Mesodermal cell (in vitro differentiated cells): ENCODE measurements at regions not wholly inside any gene's neighbourhood (a gene's known extent, or its start where the extent isn't known, plus 50 kb on each side); places are given as distances from the start of the nearest gene placed in this dataset.
"Not testable (repeated sequence)": the region's sequence is repeated elsewhere in the genome, so short reads cannot be mapped to it uniquely, and the experiment has no call there.

Experiments used
- H3K27ac ChIP-seq: 2 replicates; pipeline ENCODE4 v1.7.0; 2013; ENCODE audit warnings: mild to moderate bottlenecking, low read depth, low read length, moderate library complexity; ENCODE audit not compliant: severe bottlenecking
- H3K36me3 ChIP-seq: 2 replicates; pipeline ENCODE4 v1.7.1; 2013; ENCODE audit warnings: mild to moderate bottlenecking, low read length, moderate library complexity; ENCODE audit not compliant: control insufficient read depth, insufficient read depth
- H3K4me1 ChIP-seq: one replicate; pipeline ENCODE4 v1.7.1; 2013; ENCODE audit warnings: mild to moderate bottlenecking, low read length; ENCODE audit not compliant: insufficient read depth, control insufficient read depth, poor library complexity, severe bottlenecking
- H3K4me3 ChIP-seq: 2 replicates; pipeline ENCODE4 v1.7.0; 2013; ENCODE audit warnings: low read length, control low read depth, mild to moderate bottlenecking; ENCODE audit not compliant: insufficient read depth, poor library complexity, severe bottlenecking; ENCODE audit errors: extremely low read depth
- H3K9me3 ChIP-seq: 2 replicates; pipeline ENCODE4 v1.7.1; 2013; ENCODE audit warnings: mild to moderate bottlenecking, low read length, moderate library complexity; ENCODE audit not compliant: control insufficient read depth
- WGBS, 2 experiments: methylation state at CpG; one replicate each; pipeline ENCODE4 v1.1.5; 2013; ENCODE audit warnings: missing lambda C conversion rate in 2 of 2; ENCODE audit not compliant: insufficient coverage in 2 of 2; 5-methylcytosine and 5-hydroxymethylcytosine counted together

GRCh38 chr21:18756272-18756671 lies 352.7 kb upstream of the TMPRSS15 start:
- not testable (repeated sequence) for H3K9me3 ChIP-seq, H3K4me3 ChIP-seq, H3K36me3 ChIP-seq, H3K4me1 ChIP-seq, H3K27ac ChIP-seq
- WGBS, 2 experiments = 83 to 96% methylated on average over 2 to 3 of the region's 4 CpGs

- WGBS, 2 experiments = 98 to 100% methylated on average over 2 to 6 of the region's 7 CpGs
- Histone ChIP-seq H3K4me1 (no peaks in the 10 kb centered on the region), H3K9me3 (no peaks in the 10 kb centered on the region), H3K27ac (no peak overlapping the region), H3K4me3 (no peak overlapping the region), H3K36me3 (no peaks in the 10 kb centered on the region)
These were observed 355.7 kb upstream of the TMPRSS15 start for GRCh38 chr21:18759267-18759666.

GRCh38 chr21:18759751-18760161 lies 356.2 kb upstream of the TMPRSS15 start:
- H3K9me3 ChIP-seq = no peaks in the 10 kb centered on the region
- no peak overlapping the region for H3K27ac ChIP-seq
- WGBS, 2 experiments = 96% methylated on average over 10 to 17 of the region's 17 CpGs
- no peaks in the 10 kb centered on the region for H3K36me3 ChIP-seq
- no peaks in the 10 kb centered on the region for H3K4me1 ChIP-seq
- H3K4me3 ChIP-seq = no peak overlapping the region

GRCh38 chr21:18760247-18760646 lies 356.7 kb upstream of the TMPRSS15 start:
- Histone ChIP-seq H3K4me3 (no peak overlapping the region), H3K9me3 (no peaks in the 10 kb centered on the region), H3K4me1 (no peaks in the 10 kb centered on the region), H3K36me3 (no peaks in the 10 kb centered on the region), H3K27ac (no peak overlapping the region)
- WGBS, 2 experiments = 86 to 89% methylated on average over 1 to 4 of the region's 5 CpGs

- 96 to 97% methylated on average over 9 to 13 of the region's 15 CpGs for WGBS, 2 experiments
- no peak overlapping the region for H3K27ac ChIP-seq
- H3K4me3 ChIP-seq = no peak overlapping the region
- H3K36me3 ChIP-seq = no peaks in the 10 kb centered on the region
- H3K9me3 ChIP-seq = no peaks in the 10 kb centered on the region
- H3K4me1 ChIP-seq = no peaks in the 10 kb centered on the region
These were observed 361.1 kb upstream of the TMPRSS15 start for GRCh38 chr21:18764720-18765119.

- 50% methylated on average over 1 of the region's 2 CpGs; no CpG with 5 or more reads in 1 of the 2 experiments for WGBS, 2 experiments
- Histone ChIP-seq H3K36me3 (no peaks in the 10 kb centered on the region), H3K27ac (no peak overlapping the region), H3K4me1 (no peaks in the 10 kb centered on the region), H3K4me3 (no peak overlapping the region), H3K9me3 (no peaks in the 10 kb centered on the region)
These were observed 366.0 kb upstream of the TMPRSS15 start for GRCh38 chr21:18769599-18769998.

DNA sequence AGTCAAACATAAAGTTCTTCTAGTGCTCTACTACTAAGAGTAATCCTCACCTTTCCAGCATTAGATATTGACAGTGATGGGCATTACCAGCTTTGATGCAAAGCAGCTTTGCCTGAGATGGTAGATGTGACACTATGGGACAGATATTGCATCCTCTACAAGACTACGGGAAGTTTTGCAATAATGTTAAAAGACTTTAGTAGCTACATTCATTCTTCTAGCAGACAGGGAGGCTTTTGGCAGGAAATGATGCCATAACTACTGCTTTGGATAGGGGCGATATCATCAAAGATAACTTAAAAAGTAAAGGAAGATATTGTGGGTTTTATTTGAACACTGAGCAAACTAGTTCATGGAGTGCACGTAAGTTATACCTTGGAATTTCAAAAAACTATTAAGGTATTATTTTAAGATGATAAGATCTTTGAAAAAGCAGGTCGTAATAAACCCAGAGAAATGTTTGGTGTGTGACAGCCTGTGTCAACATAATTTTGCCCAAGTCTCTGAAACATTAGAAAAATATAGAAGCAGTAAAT lies 368.3 kb upstream of the TMPRSS15 start:
- no peaks in the 10 kb centered on the region for H3K36me3 ChIP-seq
- no peak overlapping the region for H3K27ac ChIP-seq
- no peak overlapping the region for H3K4me3 ChIP-seq
- H3K9me3 ChIP-seq = no peaks in the 10 kb centered on the region
- no peaks in the 10 kb centered on the region for H3K4me1 ChIP-seq
- WGBS, 2 experiments = 100% methylated on average over 2 of the region's 4 CpGs; no CpG with 5 or more reads in 1 of the 2 experiments

DNA sequence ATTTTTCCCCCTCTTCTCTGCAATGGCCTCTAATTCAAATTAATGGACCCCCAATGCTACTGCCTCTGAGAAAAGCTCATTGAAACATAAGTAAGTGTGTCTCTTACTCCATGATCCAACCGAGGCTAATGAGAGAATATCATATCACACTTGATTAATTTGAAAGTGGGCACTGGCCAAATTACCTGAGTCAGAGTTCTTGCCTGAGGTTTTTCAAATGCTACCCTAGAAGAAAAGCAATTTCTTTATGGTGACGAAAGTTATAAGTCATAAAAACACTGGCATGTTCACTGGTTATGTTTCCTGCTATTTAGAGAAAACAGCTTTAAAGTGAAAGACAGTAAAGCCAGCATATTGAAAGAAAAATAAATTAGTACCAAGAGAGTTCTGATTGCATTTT lies 368.8 kb upstream of the TMPRSS15 start:
- Histone ChIP-seq H3K27ac (no peak overlapping the region), H3K4me1 (no peaks in the 10 kb centered on the region), H3K4me3 (no peak overlapping the region), H3K9me3 (no peaks in the 10 kb centered on the region), H3K36me3 (no peaks in the 10 kb centered on the region)
- WGBS, 2 experiments = 90% methylated on average over 1 of the region's 2 CpGs; no CpG with 5 or more reads in 1 of the 2 experiments

GRCh38 chr21:18772897-18773296 lies 369.3 kb upstream of the TMPRSS15 start:
- H3K36me3 ChIP-seq = no peaks in the 10 kb centered on the region
- no peaks in the 10 kb centered on the region for H3K4me1 ChIP-seq
- no peaks in the 10 kb centered on the region for H3K9me3 ChIP-seq
- H3K27ac ChIP-seq = no peak overlapping the region
- 60% methylated on average over 1 of the region's 2 CpGs; no CpG with 5 or more reads in 1 of the 2 experiments for WGBS, 2 experiments
- no peak overlapping the region for H3K4me3 ChIP-seq

GRCh38 chr21:18776936-18777335 lies 373.4 kb upstream of the TMPRSS15 start:
- Histone ChIP-seq H3K4me3 (no peak overlapping the region), H3K9me3 (no peaks in the 10 kb centered on the region), H3K36me3 (no peaks in the 10 kb centered on the region), H3K27ac (no peak overlapping the region), H3K4me1 (no peaks in the 10 kb centered on the region)
- WGBS, 2 experiments = 54 to 66% methylated on average over 3 to 4 of the region's 4 CpGs

- 100% methylated on average over 1 of the region's 1 CpG; no CpG with 5 or more reads in 1 of the 2 experiments for WGBS, 2 experiments
- Histone ChIP-seq H3K27ac (no peak overlapping the region), H3K4me1 (no peaks in the 10 kb centered on the region), H3K4me3 (no peak overlapping the region), H3K9me3 (no peaks in the 10 kb centered on the region), H3K36me3 (no peaks in the 10 kb centered on the region)
These were observed 379.1 kb upstream of the TMPRSS15 start for GRCh38 chr21:18782721-18783120.
